HepG2 (cell line): ENCODE measurements at regions not wholly inside any gene's neighbourhood (a gene's known extent, or its start where the extent isn't known, plus 50 kb on each side); places are given as distances from the start of the nearest gene placed in this dataset.

Source experiments
- ATAC-seq: fragments of 200-7000 bp; cut with Tn5 transposase; 3 replicates; pipeline ENCODE4 v1.9.1; 2020; ENCODE audit warnings: mild to moderate bottlenecking, moderate library complexity
- BruUV-seq: library from RNA; stranded (reverse); fragments of 400-500 nt; replicated peaks from 2 replicates; lab custom pipeline; 2021; lab: Mats Ljungman, UMichigan
- CTCF ChIA-PET: fragments of 300-600 bp; formaldehyde crosslinking; extraction: SDS; loops from one replicate; lab custom pipeline; 2021; ENCODE audit warnings: low total read pairs, inconsistent platforms, low intra/inter-chr PET ratio; lab: Yijun Ruan, JAX
- POLR2A ChIA-PET: fragments of 350-600 bp; sonication (Branson Sonifier 250); formaldehyde crosslinking; loops from one replicate; lab custom pipeline; 2020; ENCODE audit warnings: antibody characterized with exemption, inconsistent platforms; lab: Yijun Ruan, JAX
- DNase-seq: peaks from one replicate; pipeline ENCODE4 v3.0.0-alpha.2; 2015; ENCODE audit warnings: low spot score
- FAIRE-seq: peaks from 3 replicates; lab custom pipeline; 2011; peaks lifted over from hg19 to GRCh38; lab: Jason Lieb, UNC
- H2AFZ ChIP-seq: one replicate; pipeline ENCODE4 v1.6.1; 2011; ENCODE audit warnings: low read length, inconsistent platforms
- H3K27ac ChIP-seq: fragments of 300-600 bp; 3 replicates; pipeline ENCODE4 v1.8.0; 2011; ENCODE audit warnings: mixed run types, mild to moderate bottlenecking, mixed read lengths, low read length, inconsistent platforms; ENCODE audit not compliant: insufficient read depth; ENCODE audit errors: extremely low read length
- H3K27me3 ChIP-seq, 2 experiments: fragments of 200-600 bp in 1 of 2; 2 replicates in 1 of 2; 3 replicates in 1 of 2; pipeline versions ENCODE4 v1.6.0 to v1.8.0; 2011; ENCODE audit warnings: low read length in 2 of 2, mild to moderate bottlenecking in 2 of 2, moderate library complexity in 2 of 2, inconsistent platforms in 1 of 2; ENCODE audit not compliant: insufficient read depth in 2 of 2, control insufficient read depth in 1 of 2
- H3K36me3 ChIP-seq, 2 experiments: fragments of 200-600 bp in 1 of 2; replicated peaks in 1 of 2; 2 replicates in 1 of 2; 3 replicates in 1 of 2; pipeline versions ENCODE4 v1.5.1 to v1.8.0; 2011; ENCODE audit warnings: low read length in 2 of 2, inconsistent platforms in 1 of 2; ENCODE audit not compliant: insufficient read depth in 2 of 2, control insufficient read depth in 1 of 2
- H3K4me1 ChIP-seq: 2 replicates; pipeline ENCODE4 v1.5.1; 2012; ENCODE audit warnings: low read length, inconsistent platforms; ENCODE audit not compliant: insufficient read depth
- H3K4me2 ChIP-seq: 2 replicates; pipeline ENCODE4 v1.6.0; 2011; ENCODE audit warnings: low read depth, low read length, inconsistent platforms
- H3K4me3 ChIP-seq, 3 experiments: fragments of 200-600 bp in 1 of 3; sonication (generic), shearing (Covaris generic) in 1 of 3; replicated peaks in 1 of 3; 2 replicates each; pipeline ENCODE4 v1.5.1; 2011 to 2016; ENCODE audit warnings: low read length in 3 of 3, inconsistent platforms in 2 of 3, low read depth in 2 of 3, mild to moderate bottlenecking in 2 of 3, control low read depth in 1 of 3, mixed read lengths in 1 of 3; ENCODE audit not compliant: insufficient read depth in 1 of 3
- H3K79me2 ChIP-seq: one replicate; pipeline ENCODE4 v1.6.1; 2011; ENCODE audit warnings: low read length, inconsistent platforms; ENCODE audit not compliant: insufficient read depth
- H3K9ac ChIP-seq: 2 replicates; pipeline ENCODE4 v1.6.0; 2011; ENCODE audit warnings: mild to moderate bottlenecking, low read depth, low read length, inconsistent platforms; ENCODE audit not compliant: insufficient read depth
- H3K9me3 ChIP-seq: 2 replicates; pipeline ENCODE4 v1.5.1; 2012; ENCODE audit warnings: mild to moderate bottlenecking, low read length
- H4K20me1 ChIP-seq: 2 replicates; pipeline ENCODE4 v1.6.0; 2011; ENCODE audit warnings: inconsistent platforms, mild to moderate bottlenecking, low read length, moderate library complexity; ENCODE audit not compliant: insufficient read depth
- HNF4A ChIP-seq: sonication (generic); formaldehyde crosslinking; IDR thresholded peaks from 2 replicates; pipeline ENCODE4 v1.4.0; 2020; ENCODE audit warnings: missing genetic modification reagents
- MEIS1 ChIP-seq: sonication (generic); formaldehyde crosslinking; IDR thresholded peaks from 2 replicates; pipeline ENCODE4 v1.9.0; 2021; ENCODE audit warnings: mild to moderate bottlenecking, missing genetic modification reagents, moderate library complexity, borderline replicate concordance
- TFE3 ChIP-seq: IDR thresholded peaks from 2 replicates; pipeline ENCODE4 v1.6.1; 2016
- ZNF44 ChIP-seq: sonication (generic); formaldehyde crosslinking; IDR thresholded peaks from 2 replicates; pipeline ENCODE4 v1.5.1; 2020; ENCODE audit warnings: mild to moderate bottlenecking, missing genetic modification reagents
- ZNF512 ChIP-seq: sonication (generic); formaldehyde crosslinking; IDR thresholded peaks from 2 replicates; pipeline ENCODE4 v1.4.0; 2020; ENCODE audit warnings: mild to moderate bottlenecking, missing genetic modification reagents
- ZNF556 ChIP-seq: sonication (generic); formaldehyde crosslinking; IDR thresholded peaks from 2 replicates; pipeline ENCODE4 v1.4.0; 2020; ENCODE audit warnings: mild to moderate bottlenecking, missing genetic modification reagents, borderline replicate concordance
- ZNF567 ChIP-seq: sonication (generic); formaldehyde crosslinking; IDR thresholded peaks from 2 replicates; pipeline ENCODE4 v1.8.1; 2023; ENCODE audit warnings: mild to moderate bottlenecking, missing genetic modification reagents, borderline replicate concordance
- ZNF777 ChIP-seq: sonication (generic); formaldehyde crosslinking; IDR thresholded peaks from 2 replicates; pipeline ENCODE4 v1.4.0; 2020; ENCODE audit warnings: missing genetic modification reagents
- in situ Hi-C: cut with HindIII; loops from 2 replicates; pipeline ENCODE4 v1.10.0; 2017; ENCODE audit warnings: low pct_unique_long_range_greater_than_20kb; ENCODE audit not compliant: extremely low pct_ligation_motif_present
- intact Hi-C: fragments of 100-400 bp; cut with micrococcal nuclease; formaldehyde crosslinking; loops from one replicate; pipeline ENCODE4 v1.10.0; 2022; ENCODE audit not compliant: unreplicated experiment

GRCh38 chr13:50072676-50073075, 57.4 kb downstream of the KCNRG start:
- H3K36me3 ChIP-seq, result peaks cover 0 to 15% of the 10 kb centered on the region in 2 experiments; a peak in 1 of 5 replicates
- no peak for FAIRE-seq
- H3K27me3 ChIP-seq, result no peaks in the 10 kb centered on the region
- no peak overlapping the region for H3K4me3 ChIP-seq
- no peak overlapping the region for H3K9ac ChIP-seq
- peaks cover 100% of the 10 kb centered on the region for H3K79me2 ChIP-seq
- H3K4me2 ChIP-seq, result no peak overlapping the region
- H2AFZ ChIP-seq, result no peak overlapping the region
- ChIA-PET POLR2A (no interaction called here), CTCF (no interaction called here)
- BruUV-seq, result no TSS peak
- no peak overlapping the region for H3K27ac ChIP-seq
- intact Hi-C loops, result no loop called here
- H3K4me1 ChIP-seq, result peaks cover 38% of the 10 kb centered on the region
- TF ChIP-seq ZNF44 (CRISPR knock-in tag), result no peak
- TF ChIP-seq ZNF556 (CRISPR knock-in tag), result no peak
- TF ChIP-seq TFE3, result no peak
- no peak for TF ChIP-seq ZNF512
- no peak for TF ChIP-seq MEIS1 (CRISPR knock-in tag)
- no peak for TF ChIP-seq ZNF777 (CRISPR knock-in tag)
- TF ChIP-seq HNF4A (CRISPR knock-in tag), result no peak
- TF ChIP-seq ZNF567 (CRISPR knock-in tag), result no peak
- H3K9me3 ChIP-seq, result no peaks in the 10 kb centered on the region
- no peak for DNase-seq
- in situ Hi-C loops, result no loop called here
- ATAC-seq, result no peak
- no peaks in the 10 kb centered on the region; the same call in 1 of the 2 replicates for H4K20me1 ChIP-seq
